OCI-LY7 (cell line): ENCODE measurements at regions not wholly inside any gene's neighbourhood (a gene's known extent, or its start where the extent isn't known, plus 50 kb on each side); places are given as distances from the start of the nearest gene placed in this dataset.

ENCODE experiments used
- BruUV-seq: library from RNA; stranded (reverse); fragments of 400-500 nt; replicated peaks from 2 replicates; lab custom pipeline; 2021; lab: Mats Ljungman, UMichigan
- CTCF ChIA-PET: fragments of 300-600 bp; sonication (Branson Sonifier 250); formaldehyde crosslinking; loops from one replicate; lab custom pipeline; 2022; ENCODE audit warnings: antibody characterized with exemption; ENCODE audit not compliant: unreplicated experiment; lab: Charles Lee
- POLR2A ChIA-PET: fragments of 300-600 bp; sonication (Branson Sonifier 250); formaldehyde crosslinking; loops from one replicate; lab custom pipeline; 2022; ENCODE audit warnings: antibody characterized with exemption; lab: Charles Lee
- DNase-seq: peaks from one replicate; pipeline ENCODE4 v3.0.0-alpha.2; 2015; ENCODE audit warnings: low spot score
- H2AFZ ChIP-seq: fragments of 200-600 bp; sonication (generic), shearing (Covaris generic); 2 replicates; pipeline ENCODE4 v1.6.1; 2014; ENCODE audit warnings: mild to moderate bottlenecking, antibody characterized with exemption, low read length, moderate library complexity
- H3K27ac ChIP-seq: fragments of 200-600 bp; sonication (generic); 2 replicates; pipeline ENCODE4 v1.5.1; 2014; ENCODE audit warnings: mixed run types, low read depth, mild to moderate bottlenecking, moderate library complexity, low read length, inconsistent platforms; ENCODE audit not compliant: poor library complexity, severe bottlenecking
- H3K36me3 ChIP-seq: fragments of 200-600 bp; sonication (generic); 2 replicates; pipeline ENCODE4 v1.6.1; 2014; ENCODE audit warnings: mild to moderate bottlenecking, antibody characterized with exemption, low read length, moderate library complexity, mixed read lengths; ENCODE audit not compliant: insufficient read depth
- H3K4me1 ChIP-seq: fragments of 200-600 bp; sonication (generic); 2 replicates; pipeline ENCODE4 v1.5.1; 2014; ENCODE audit warnings: mild to moderate bottlenecking, low read length; ENCODE audit not compliant: insufficient read depth, poor library complexity, severe bottlenecking
- H3K4me2 ChIP-seq: fragments of 200-600 bp; sonication (generic); 2 replicates; pipeline ENCODE4 v1.6.1; 2014; ENCODE audit warnings: mild to moderate bottlenecking, low read length
- H3K4me3 ChIP-seq: fragments of 200-600 bp; sonication (generic); 2 replicates; pipeline ENCODE4 v1.5.1; 2014; ENCODE audit warnings: mild to moderate bottlenecking, low read depth, low read length; ENCODE audit not compliant: poor library complexity, severe bottlenecking
- H3K79me2 ChIP-seq: fragments of 200-600 bp; sonication (generic); 2 replicates; pipeline ENCODE4 v1.6.1; 2016; ENCODE audit warnings: low read depth, mild to moderate bottlenecking, low read length, moderate library complexity, mixed read lengths; ENCODE audit not compliant: insufficient read depth
- H3K9me2 ChIP-seq: fragments of 200-600 bp; sonication (generic); 2 replicates; pipeline ENCODE4 v1.6.1; 2016; ENCODE audit warnings: mild to moderate bottlenecking, low read length, mixed read lengths; ENCODE audit not compliant: insufficient read depth
- H3K9me3 ChIP-seq: fragments of 200-600 bp; sonication (generic); 2 replicates; pipeline ENCODE4 v1.6.1; 2014; ENCODE audit warnings: mild to moderate bottlenecking, mixed run types, low read length, mixed read lengths
- H4K20me1 ChIP-seq: fragments of 200-600 bp; sonication (generic); 2 replicates; pipeline ENCODE4 v1.6.1; 2014; ENCODE audit warnings: mild to moderate bottlenecking, antibody characterized with exemption, low read length, moderate library complexity, mixed read lengths; ENCODE audit not compliant: insufficient read depth
- CTCF ChIP-seq: fragments of 200-600 bp; sonication (generic); conservative IDR thresholded peaks from 2 replicates; pipeline ENCODE4 v1.5.1; 2014; ENCODE audit warnings: mild to moderate bottlenecking, antibody characterized with exemption, low read length, moderate library complexity, mixed read lengths
- EZH2phosphoT487 ChIP-seq: fragments of 200-600 bp; sonication (generic); IDR thresholded peaks from 2 replicates; pipeline ENCODE4 v1.6.1; 2018; ENCODE audit warnings: low read depth, borderline replicate concordance, mild to moderate bottlenecking, mixed run types, antibody characterized with exemption, low read length, moderate library complexity, mixed read lengths
- intact Hi-C: fragments of 100-400 bp; cut with micrococcal nuclease; formaldehyde crosslinking; loops from one replicate; pipeline ENCODE4 v1.10.0; 2022; ENCODE audit not compliant: unreplicated experiment

GRCh38 chr22:27552863-27553262 lies 248.7 kb downstream of the MN1 start:
- H4K20me1 ChIP-seq = no peaks in the 10 kb centered on the region
- CTCF ChIA-PET = no interaction called here
- H3K79me2 ChIP-seq = no peaks in the 10 kb centered on the region
- no peak overlapping the region for H2AFZ ChIP-seq
- H3K27ac ChIP-seq = no peak overlapping the region
- no peak for TF ChIP-seq CTCF
- TF ChIP-seq EZH2phosphoT487 = no peak
- intact Hi-C loops = no loop called here
- no TSS peak for BruUV-seq
- DNase-seq = no peak
- POLR2A ChIA-PET = no interaction called here
- no peaks in the 10 kb centered on the region for H3K9me2 ChIP-seq
- no peak overlapping the region for H3K4me2 ChIP-seq
- H3K4me1 ChIP-seq = no peaks in the 10 kb centered on the region
- H3K9me3 ChIP-seq = 0 out of 2 replicates have a peak, but pooled peaks cover 6% of the 10 kb centered on the region
- no peak overlapping the region for H3K4me3 ChIP-seq
- no peaks in the 10 kb centered on the region for H3K36me3 ChIP-seq

- Histone ChIP-seq H2AFZ (no peak overlapping the region), H3K36me3 (no peaks in the 10 kb centered on the region), H3K9me3 (0 out of 2 replicates have a peak, but pooled peaks cover 6% of the 10 kb centered on the region), H3K4me3 (no peak overlapping the region), H3K9me2 (no peaks in the 10 kb centered on the region), H3K4me2 (no peak overlapping the region), H3K79me2 (no peaks in the 10 kb centered on the region), H3K4me1 (no peaks in the 10 kb centered on the region), H3K27ac (no peak overlapping the region), H4K20me1 (no peaks in the 10 kb centered on the region)
- no TSS peak for BruUV-seq
- no peak for DNase-seq
- TF ChIP-seq CTCF = no peak
- TF ChIP-seq EZH2phosphoT487 = no peak
- CTCF ChIA-PET = no interaction called here
- POLR2A ChIA-PET = no interaction called here
- intact Hi-C loops = no loop called here
These were observed 247.3 kb downstream of the MN1 start for GRCh38 chr22:27554106-27554811.

- H3K36me3 ChIP-seq = no peaks in the 10 kb centered on the region
- no peaks in the 10 kb centered on the region for H3K9me2 ChIP-seq
- BruUV-seq = no TSS peak
- 0 out of 2 replicates have a peak, but pooled peaks cover 6% of the 10 kb centered on the region for H3K9me3 ChIP-seq
- H3K27ac ChIP-seq = no peak overlapping the region
- H3K4me3 ChIP-seq = no peak overlapping the region
- no peaks in the 10 kb centered on the region for H3K79me2 ChIP-seq
- ChIA-PET CTCF (no interaction called here), POLR2A (no interaction called here)
- DNase-seq = no peak
- no peak overlapping the region for H2AFZ ChIP-seq
- H4K20me1 ChIP-seq = no peaks in the 10 kb centered on the region
- intact Hi-C loops = no loop called here
- H3K4me2 ChIP-seq = no peak overlapping the region
- no peak for TF ChIP-seq CTCF
- TF ChIP-seq EZH2phosphoT487 = no peak
- H3K4me1 ChIP-seq = no peaks in the 10 kb centered on the region
These were observed 246.6 kb downstream of the MN1 start for GRCh38 chr22:27554841-27555456.
